ENCODE measurements at regions not wholly inside any gene's neighbourhood (a gene's known extent, or its start where the extent isn't known, plus 50 kb on each side); places are given as distances from the start of the nearest gene placed in this dataset.
"Not testable (repeated sequence)": the region's sequence is repeated elsewhere in the genome, so short reads cannot be mapped to it uniquely, and the experiment has no call there.

- TF ChIP-seq ZBTB33 (IDR thresholded peaks at IDR 0.05), result no peak
Measured at GRCh38 chr15:36191459-36191858, 388.0 kb upstream of the CDIN1 start (continued).

- intact Hi-C loops (cut with micrococcal nuclease; ENCODE audit: unreplicated experiment); in situ Hi-C loops (cut with MboI): not testable (repeated sequence)
Measured at GRCh38 chr15:36195361-36196007, 383.9 kb upstream of the CDIN1 start.

GRCh38 chr15:36208868-36209582, 370.4 kb upstream of the CDIN1 start:
- H3K4me3 ChIP-seq, result no peak overlapping the region
- FAIRE-seq, result no peak
- TF ChIP-seq NR2F1 (conservative IDR thresholded peaks at IDR 0.05) (no peak), DPF2 (IDR thresholded peaks at IDR 0.05) (no peak), RCOR1 (conservative IDR thresholded peaks at IDR 0.05; ENCODE audit: low read depth, low read length) (no peak), CBX5 (IDR thresholded peaks at IDR 0.05; ENCODE audit: low read depth) (no peak), STAT1 (conservative IDR thresholded peaks at IDR 0.05) (no peak), IRF3 (IDR thresholded peaks at IDR 0.05) (no peak), TCF7 (IDR thresholded peaks at IDR 0.05; ENCODE audit: borderline replicate concordance) (no peak), LARP7 (IDR thresholded peaks at IDR 0.05) (no peak), MLLT1 (IDR thresholded peaks at IDR 0.05) (no peak), POU2F2 (IDR thresholded peaks at IDR 0.05; ENCODE audit: borderline replicate concordance, low read depth, low read length) (no peak)

More at GRCh38 chr15:36195361-36196007, 383.9 kb upstream of the CDIN1 start:
- DNase-seq (ENCODE audit: low read depth, low spot score); H3K27ac ChIP-seq (ENCODE audit: control insufficient read depth, insufficient read depth); H3K4me3 ChIP-seq; FAIRE-seq; H3K79me2 ChIP-seq (ENCODE audit: control insufficient read depth, insufficient read depth, low read length); RAD21 ChIA-PET (ENCODE audit: unreplicated experiment); H3K4me2 ChIP-seq (ENCODE audit: control insufficient read depth, insufficient read depth); CTCF ChIA-PET; ATAC-seq; H3K4me1 ChIP-seq (ENCODE audit: control insufficient read depth, insufficient read depth, low read length); H3K36me3 ChIP-seq (ENCODE audit: control insufficient read depth in 2 of 2, insufficient read depth in 2 of 2, low read length in 1 of 2); H3K9me3 ChIP-seq (replicated peaks; ENCODE audit: control insufficient read depth, insufficient read depth, low read length); H3K27me3 ChIP-seq (replicated peaks in 1 of 2; ENCODE audit: control insufficient read depth in 2 of 2, insufficient read depth in 2 of 2, low read length in 1 of 2); H4K20me1 ChIP-seq (ENCODE audit: control insufficient read depth, insufficient read depth); POLR2A ChIA-PET; H3K9ac ChIP-seq (ENCODE audit: control insufficient read depth, insufficient read depth, low read length); SMC1A ChIA-PET (ENCODE audit: uncharacterized antibody, unreplicated experiment); BruUV-seq (replicated peaks); H2AFZ ChIP-seq (ENCODE audit: control insufficient read depth, low read depth, low read length): not testable (repeated sequence)
- WGBS (ENCODE audit: insufficient coverage, insufficient replicate concordance, low lambda C conversion rate, missing lambda C conversion rate), result 64% methylated on average over 24 of the region's 30 CpGs

More at GRCh38 chr15:36208868-36209582, 370.4 kb upstream of the CDIN1 start:
- no TSS peak for BruUV-seq (replicated peaks)
- in situ Hi-C loops (cut with MboI) (no loop called here), intact Hi-C loops (cut with micrococcal nuclease; ENCODE audit: unreplicated experiment) (no loop called here)
- ChIA-PET POLR2A (no interaction called here), SMC1A (ENCODE audit: uncharacterized antibody, unreplicated experiment) (no interaction called here), CTCF (no interaction called here), RAD21 (ENCODE audit: unreplicated experiment) (no interaction called here)
- Histone ChIP-seq H3K79me2 (ENCODE audit: control insufficient read depth, insufficient read depth, low read length) (no peaks in the 10 kb centered on the region), H3K9ac (ENCODE audit: control insufficient read depth, insufficient read depth, low read length) (no peak overlapping the region), H3K4me2 (ENCODE audit: control insufficient read depth, insufficient read depth) (no peak overlapping the region), H3K9me3 (replicated peaks; ENCODE audit: control insufficient read depth, insufficient read depth, low read length) (no peaks in the 10 kb centered on the region), H4K20me1 (ENCODE audit: control insufficient read depth, insufficient read depth) (no peaks in the 10 kb centered on the region), H2AFZ (ENCODE audit: control insufficient read depth, low read depth, low read length) (no peak overlapping the region), H3K27ac (ENCODE audit: control insufficient read depth, insufficient read depth) (no peak overlapping the region), H3K36me3 (ENCODE audit: control insufficient read depth in 2 of 2, insufficient read depth in 2 of 2, low read length in 1 of 2) (no peaks in the 10 kb centered on the region), H3K4me1 (ENCODE audit: control insufficient read depth, insufficient read depth, low read length) (no peaks in the 10 kb centered on the region), H3K27me3 (replicated peaks in 1 of 2; ENCODE audit: control insufficient read depth in 2 of 2, insufficient read depth in 2 of 2, low read length in 1 of 2) (no peaks in the 10 kb centered on the region)
- ATAC-seq (no peak), DNase-seq (ENCODE audit: low read depth, low spot score) (no peak)
- WGBS (ENCODE audit: insufficient coverage, insufficient replicate concordance, low lambda C conversion rate, missing lambda C conversion rate), result 0% methylated on average over 3 of the region's 3 CpGs

Measured in GM12878 (cell line).